Ovary (tissue), 3 donors: ENCODE measurements at regions not wholly inside any gene's neighbourhood (a gene's known extent, or its start where the extent isn't known, plus 50 kb on each side); places are given as distances from the start of the nearest gene placed in this dataset.

Experiments used
- POLR2A ChIP-seq: fragments of 450-650 bp; IDR thresholded peaks from one replicate; pipeline ENCODE4 v1.6.1; 2017; ENCODE audit warnings: antibody characterized with exemption, mild to moderate bottlenecking, moderate library complexity
- TF ChIP-seq, protein P1 (sequence below), 3 donors: fragments of 450-650 bp in 2 of 3; fragments of 200-600 bp in 1 of 3; IDR thresholded peaks; one replicate each; pipeline versions ENCODE4 v1.5.1 to v1.8.0; 2016 to 2022; ENCODE audit warnings: antibody characterized with exemption in 3 of 3, mild to moderate bottlenecking in 1 of 3
- donor health status: DM: no; HTN: no; CAD: no.

DNA sequence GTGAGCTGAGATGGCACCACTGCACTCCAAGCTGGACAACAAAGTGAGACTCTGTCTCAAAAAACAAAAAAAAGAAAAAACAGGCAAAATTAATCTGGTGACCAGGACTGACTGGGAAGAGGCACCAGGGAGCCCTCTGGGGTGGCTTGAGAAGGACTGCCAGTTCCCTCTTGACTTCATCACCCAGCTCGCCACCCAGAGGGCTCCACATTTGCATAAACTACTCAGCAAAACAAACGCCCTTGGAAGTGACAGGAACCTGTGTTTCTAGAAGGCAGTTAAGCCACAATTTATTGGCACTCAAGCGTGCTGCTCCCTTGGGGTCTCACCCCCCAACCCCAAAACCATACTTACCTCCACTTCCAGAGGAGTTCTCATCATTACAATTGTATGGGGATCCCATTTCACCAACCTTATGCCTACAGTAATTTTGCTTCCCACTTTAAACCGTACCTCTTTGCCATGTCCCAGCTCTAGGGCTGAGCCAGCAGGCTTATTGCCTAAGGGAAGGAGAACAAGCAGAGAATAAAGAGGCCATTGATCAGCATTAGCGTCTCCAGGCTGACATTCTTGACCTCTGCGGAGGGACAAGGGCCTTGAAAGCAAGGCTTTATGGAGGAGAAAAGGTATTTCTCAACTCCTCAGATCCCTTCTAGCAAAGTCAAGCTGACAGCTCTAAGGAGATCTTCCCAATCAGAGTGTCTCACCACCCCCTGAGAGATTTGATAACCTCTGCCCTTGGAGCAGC lies 357.4 kb downstream of the SHQ1 start:
- TF ChIP-seq, protein P1, sequence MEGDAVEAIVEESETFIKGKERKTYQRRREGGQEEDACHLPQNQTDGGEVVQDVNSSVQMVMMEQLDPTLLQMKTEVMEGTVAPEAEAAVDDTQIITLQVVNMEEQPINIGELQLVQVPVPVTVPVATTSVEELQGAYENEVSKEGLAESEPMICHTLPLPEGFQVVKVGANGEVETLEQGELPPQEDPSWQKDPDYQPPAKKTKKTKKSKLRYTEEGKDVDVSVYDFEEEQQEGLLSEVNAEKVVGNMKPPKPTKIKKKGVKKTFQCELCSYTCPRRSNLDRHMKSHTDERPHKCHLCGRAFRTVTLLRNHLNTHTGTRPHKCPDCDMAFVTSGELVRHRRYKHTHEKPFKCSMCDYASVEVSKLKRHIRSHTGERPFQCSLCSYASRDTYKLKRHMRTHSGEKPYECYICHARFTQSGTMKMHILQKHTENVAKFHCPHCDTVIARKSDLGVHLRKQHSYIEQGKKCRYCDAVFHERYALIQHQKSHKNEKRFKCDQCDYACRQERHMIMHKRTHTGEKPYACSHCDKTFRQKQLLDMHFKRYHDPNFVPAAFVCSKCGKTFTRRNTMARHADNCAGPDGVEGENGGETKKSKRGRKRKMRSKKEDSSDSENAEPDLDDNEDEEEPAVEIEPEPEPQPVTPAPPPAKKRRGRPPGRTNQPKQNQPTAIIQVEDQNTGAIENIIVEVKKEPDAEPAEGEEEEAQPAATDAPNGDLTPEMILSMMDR (IDR thresholded peaks at IDR 0.05): no peak
- no peak for TF ChIP-seq POLR2A
